Fibroblast of lung (primary cell): ENCODE measurements at regions not wholly inside any gene's neighbourhood (a gene's known extent, or its start where the extent isn't known, plus 50 kb on each side); places are given as distances from the start of the nearest gene placed in this dataset.

Experiments
- EZH2 ChIP-seq: IDR thresholded peaks from 2 replicates; pipeline ENCODE4 v1.5.1; 2012; ENCODE audit warnings: low read length, control low read depth, mild to moderate bottlenecking; ENCODE audit errors: missing control alignments
- TF ChIP-seq, protein P1 (sequence below), 2 donors: IDR thresholded peaks in 1 of 2; conservative IDR thresholded peaks in 1 of 2; 1 replicate in 1 of 2; 2 replicates in 1 of 2; pipeline ENCODE4 v1.5.1; 2011 to 2012; ENCODE audit warnings: low read length in 2 of 2, control low read depth in 1 of 2, inconsistent platforms in 1 of 2, low read depth in 1 of 2, mild to moderate bottlenecking in 1 of 2

DNA sequence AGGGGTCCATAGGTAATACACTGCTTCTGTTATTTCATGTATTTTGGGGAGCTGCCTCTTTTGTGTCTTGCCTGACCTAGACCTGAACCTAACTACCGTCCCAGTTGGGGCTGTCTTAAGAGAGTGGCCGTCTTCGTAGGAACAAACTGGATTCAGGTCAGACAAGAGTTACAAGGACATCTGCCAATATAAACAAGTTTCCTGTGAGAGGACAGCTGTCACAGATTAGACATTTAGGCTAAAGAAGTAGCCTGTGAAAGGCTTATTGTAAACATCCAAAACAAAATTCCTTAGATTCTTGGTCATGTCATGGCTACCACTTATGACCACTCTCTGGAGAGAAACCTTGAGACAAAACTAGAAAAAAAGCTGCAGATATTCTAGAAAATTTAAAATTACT lies 797.6 kb upstream of the AADAT start:
- TF ChIP-seq, protein P1, sequence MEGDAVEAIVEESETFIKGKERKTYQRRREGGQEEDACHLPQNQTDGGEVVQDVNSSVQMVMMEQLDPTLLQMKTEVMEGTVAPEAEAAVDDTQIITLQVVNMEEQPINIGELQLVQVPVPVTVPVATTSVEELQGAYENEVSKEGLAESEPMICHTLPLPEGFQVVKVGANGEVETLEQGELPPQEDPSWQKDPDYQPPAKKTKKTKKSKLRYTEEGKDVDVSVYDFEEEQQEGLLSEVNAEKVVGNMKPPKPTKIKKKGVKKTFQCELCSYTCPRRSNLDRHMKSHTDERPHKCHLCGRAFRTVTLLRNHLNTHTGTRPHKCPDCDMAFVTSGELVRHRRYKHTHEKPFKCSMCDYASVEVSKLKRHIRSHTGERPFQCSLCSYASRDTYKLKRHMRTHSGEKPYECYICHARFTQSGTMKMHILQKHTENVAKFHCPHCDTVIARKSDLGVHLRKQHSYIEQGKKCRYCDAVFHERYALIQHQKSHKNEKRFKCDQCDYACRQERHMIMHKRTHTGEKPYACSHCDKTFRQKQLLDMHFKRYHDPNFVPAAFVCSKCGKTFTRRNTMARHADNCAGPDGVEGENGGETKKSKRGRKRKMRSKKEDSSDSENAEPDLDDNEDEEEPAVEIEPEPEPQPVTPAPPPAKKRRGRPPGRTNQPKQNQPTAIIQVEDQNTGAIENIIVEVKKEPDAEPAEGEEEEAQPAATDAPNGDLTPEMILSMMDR (conservative IDR thresholded peaks at IDR 0.05 in 1 of 2, IDR thresholded peaks at IDR 0.05 in 1 of 2; ENCODE audit: low read depth in 1 of 2, low read length in 2 of 2) = no peak
- TF ChIP-seq EZH2 = no peak
